Astrocyte of the cerebellum (primary cell): ENCODE measurements at regions not wholly inside any gene's neighbourhood (a gene's known extent, or its start where the extent isn't known, plus 50 kb on each side); places are given as distances from the start of the nearest gene placed in this dataset.

Source experiments
- DNase-seq: peaks from one replicate; pipeline ENCODE4 v3.0.0-alpha.2; 2011; ENCODE audit warnings: low read depth
- H3K4me3 ChIP-seq: 2 replicates; pipeline ENCODE4 v1.5.1; 2011; ENCODE audit warnings: mild to moderate bottlenecking, low read depth, low read length, moderate library complexity
- CTCF ChIP-seq: IDR thresholded peaks from 2 replicates; pipeline ENCODE4 v1.5.1; 2012; ENCODE audit warnings: low read length, low read depth, moderate library complexity, mild to moderate bottlenecking; ENCODE audit errors: missing control alignments
- in situ Hi-C: cut with HindIII; loops from 2 replicates; pipeline ENCODE4 v1.10.0; 2017; ENCODE audit warnings: low sequenced_read_pairs

- in situ Hi-C loops: no loop called here
- H3K4me3 ChIP-seq: no peak overlapping the region
- TF ChIP-seq CTCF: no peak
- no peak for DNase-seq
Measured at GRCh38 chr13:22271903-22272302, 601.0 kb downstream of the FGF9 start.

GRCh38 chr13:22275393-22275792, 604.5 kb downstream of the FGF9 start:
- no peak overlapping the region for H3K4me3 ChIP-seq
- in situ Hi-C loops: no loop called here
- no peak for DNase-seq
- no peak for TF ChIP-seq CTCF

DNA sequence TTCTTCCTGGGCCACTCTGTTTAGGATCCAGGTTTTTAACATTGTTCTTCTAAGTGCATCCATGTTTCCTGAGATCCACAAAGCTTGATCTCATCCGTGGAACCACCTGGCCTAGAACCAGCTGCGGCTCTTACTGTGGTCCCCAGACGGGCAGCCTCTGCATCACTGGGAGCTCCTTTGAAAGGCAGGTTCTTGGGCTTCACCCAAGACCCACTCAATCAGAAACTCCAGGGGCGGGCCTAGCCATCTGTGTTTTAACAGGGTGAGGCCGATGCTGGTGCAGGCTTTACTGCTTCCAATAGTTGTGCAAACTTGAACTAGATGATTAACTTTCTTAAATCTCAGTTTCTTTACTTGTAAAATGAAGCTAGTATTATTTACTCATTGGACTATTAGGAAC, 605.7 kb downstream of the FGF9 start:
- no peak for DNase-seq
- H3K4me3 ChIP-seq: no peak overlapping the region
- in situ Hi-C loops: no loop called here
- TF ChIP-seq CTCF: no peak

DNA sequence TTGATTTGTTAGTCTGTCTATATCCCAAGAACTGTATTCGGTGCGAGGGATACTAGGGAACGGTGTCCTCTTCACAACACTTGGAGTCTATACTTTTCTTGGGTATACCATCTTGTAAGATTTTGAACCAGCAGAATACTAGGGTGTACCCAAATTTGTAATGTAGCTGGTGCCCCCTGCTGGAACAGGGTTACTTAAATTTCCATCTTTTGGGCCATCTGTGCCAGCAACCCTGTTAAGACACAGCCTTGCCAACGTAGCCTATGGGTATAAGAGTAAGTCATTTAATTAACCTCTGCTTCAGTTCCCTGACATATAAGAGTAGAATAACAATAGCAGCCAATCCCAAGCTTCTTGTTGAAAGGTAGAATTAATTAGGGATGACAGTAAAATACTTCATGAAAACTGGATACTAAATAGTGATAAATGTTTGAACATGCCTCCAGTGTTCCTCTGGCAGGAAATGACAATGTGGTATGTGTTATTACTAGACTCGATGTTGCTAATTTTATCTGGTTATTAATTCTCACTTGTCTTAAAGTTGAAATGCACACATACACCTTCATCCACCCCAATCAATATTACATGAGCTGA, 607.6 kb downstream of the FGF9 start:
- no peak overlapping the region for H3K4me3 ChIP-seq
- no peak for TF ChIP-seq CTCF
- in situ Hi-C loops: no loop called here
- no peak for DNase-seq

DNA sequence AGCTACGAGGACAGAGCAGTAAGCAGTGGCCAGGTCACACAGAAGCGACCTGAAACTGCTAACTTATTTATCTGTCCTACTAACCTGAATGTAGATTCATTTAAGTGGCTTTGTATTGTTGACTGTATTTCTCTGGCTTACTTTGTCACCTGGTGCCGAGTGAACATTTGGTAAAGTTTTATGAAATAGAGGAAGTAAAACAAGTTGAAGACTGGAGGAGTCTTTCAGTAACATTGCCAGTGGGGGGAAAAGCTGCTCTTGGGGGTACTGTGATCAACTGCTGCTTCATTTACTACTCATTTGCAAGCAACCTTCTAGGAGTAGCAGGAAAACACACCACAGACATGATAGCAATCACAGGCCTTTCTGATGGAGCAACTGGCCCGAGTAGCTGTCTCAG, 615.0 kb downstream of the FGF9 start:
- H3K4me3 ChIP-seq: no peak overlapping the region
- in situ Hi-C loops: no loop called here
- no peak for DNase-seq
- TF ChIP-seq CTCF: no peak

- in situ Hi-C loops: no loop called here
- no peak for DNase-seq
- no peak for TF ChIP-seq CTCF
- no peak overlapping the region for H3K4me3 ChIP-seq
Measured at GRCh38 chr13:22286338-22286737, 615.5 kb downstream of the FGF9 start.

- no peak overlapping the region for H3K4me3 ChIP-seq
- TF ChIP-seq CTCF: no peak
- in situ Hi-C loops: no loop called here
- DNase-seq: no peak
Measured at GRCh38 chr13:22287343-22287920, 616.6 kb downstream of the FGF9 start.
